ENCODE measurements at regions not wholly inside any gene's neighbourhood (a gene's known extent, or its start where the extent isn't known, plus 50 kb on each side); places are given as distances from the start of the nearest gene placed in this dataset.

DNA sequence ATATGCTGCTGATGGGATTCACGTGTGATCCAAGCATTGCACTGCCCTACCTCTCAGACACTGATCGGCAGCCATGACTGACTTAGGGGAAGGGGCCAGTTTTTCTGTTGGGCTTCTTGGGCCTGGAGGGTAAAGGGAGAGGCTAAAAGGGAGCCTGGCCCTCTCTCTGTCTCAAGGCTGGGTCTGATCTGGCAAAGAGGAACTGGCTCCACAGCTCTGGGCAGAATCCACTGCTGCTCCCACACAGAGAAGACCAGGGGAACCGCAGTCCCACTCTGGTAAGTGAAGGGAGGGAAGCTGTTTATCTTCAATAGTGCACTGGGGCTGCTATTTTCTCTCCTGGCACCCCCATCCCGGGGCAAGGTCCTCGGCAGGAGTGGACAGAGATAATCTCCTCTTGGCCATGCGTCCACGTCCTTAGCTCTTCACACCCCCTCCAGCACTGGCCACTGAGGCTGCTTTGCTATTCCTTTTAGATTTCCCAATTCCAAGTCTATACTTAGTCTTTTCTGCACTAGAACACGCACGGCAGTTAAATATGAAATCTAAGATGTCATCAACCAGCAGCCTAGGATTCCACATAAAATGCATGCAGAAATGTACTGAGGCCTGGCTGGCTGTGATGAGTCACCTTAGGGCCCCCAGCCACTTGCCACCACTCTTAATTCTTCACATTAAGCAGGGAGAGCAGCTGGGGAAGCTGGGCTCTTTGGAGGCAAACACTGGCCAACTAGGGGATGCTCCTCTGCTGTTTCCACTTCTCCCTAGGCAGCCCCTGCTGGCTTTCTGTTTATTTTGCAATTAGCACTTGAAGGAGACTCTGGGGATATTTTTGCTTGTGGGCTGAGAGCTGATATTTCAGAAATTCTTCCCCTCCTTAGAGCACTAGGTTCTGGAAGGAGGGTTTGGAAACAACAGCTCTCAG lies 87.8 kb upstream of the ARMC2 start:
- H3K4me3 ChIP-seq (ENCODE audit: control insufficient read depth, low read depth, low read length) = no peak overlapping the region
- DNase-seq (ENCODE audit: low read depth) = peak; percentile 44
- TF ChIP-seq, protein P1, sequence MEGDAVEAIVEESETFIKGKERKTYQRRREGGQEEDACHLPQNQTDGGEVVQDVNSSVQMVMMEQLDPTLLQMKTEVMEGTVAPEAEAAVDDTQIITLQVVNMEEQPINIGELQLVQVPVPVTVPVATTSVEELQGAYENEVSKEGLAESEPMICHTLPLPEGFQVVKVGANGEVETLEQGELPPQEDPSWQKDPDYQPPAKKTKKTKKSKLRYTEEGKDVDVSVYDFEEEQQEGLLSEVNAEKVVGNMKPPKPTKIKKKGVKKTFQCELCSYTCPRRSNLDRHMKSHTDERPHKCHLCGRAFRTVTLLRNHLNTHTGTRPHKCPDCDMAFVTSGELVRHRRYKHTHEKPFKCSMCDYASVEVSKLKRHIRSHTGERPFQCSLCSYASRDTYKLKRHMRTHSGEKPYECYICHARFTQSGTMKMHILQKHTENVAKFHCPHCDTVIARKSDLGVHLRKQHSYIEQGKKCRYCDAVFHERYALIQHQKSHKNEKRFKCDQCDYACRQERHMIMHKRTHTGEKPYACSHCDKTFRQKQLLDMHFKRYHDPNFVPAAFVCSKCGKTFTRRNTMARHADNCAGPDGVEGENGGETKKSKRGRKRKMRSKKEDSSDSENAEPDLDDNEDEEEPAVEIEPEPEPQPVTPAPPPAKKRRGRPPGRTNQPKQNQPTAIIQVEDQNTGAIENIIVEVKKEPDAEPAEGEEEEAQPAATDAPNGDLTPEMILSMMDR (conservative IDR thresholded peaks at IDR 0.05; ENCODE audit: control insufficient read depth, insufficient read depth, low read depth, low read length) = no peak

DNA sequence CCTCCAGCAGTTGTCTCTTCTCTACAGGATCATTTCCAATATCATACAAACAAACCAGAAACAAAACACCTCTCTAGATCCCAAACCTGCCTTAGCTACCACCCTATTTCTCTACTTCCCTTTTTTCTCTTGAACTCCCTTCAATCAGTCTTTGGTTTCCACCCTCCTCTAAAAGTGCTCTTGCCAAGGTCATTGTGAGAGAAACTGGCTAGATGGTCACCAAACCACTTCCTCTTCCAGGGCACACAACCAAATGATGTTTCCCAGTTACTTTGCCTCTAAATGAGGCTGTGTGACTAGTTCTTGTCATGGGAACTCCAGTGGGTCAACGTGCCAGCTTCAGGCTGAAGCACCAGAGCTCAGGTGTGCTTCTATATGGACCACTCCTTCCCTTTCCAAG lies 85.8 kb upstream of the ARMC2 start:
- TF ChIP-seq, protein P1 (conservative IDR thresholded peaks at IDR 0.05; ENCODE audit: control insufficient read depth, insufficient read depth, low read depth, low read length) = no peak
- no peak for DNase-seq (ENCODE audit: low read depth)
- H3K4me3 ChIP-seq (ENCODE audit: control insufficient read depth, low read depth, low read length) = no peak overlapping the region

- TF ChIP-seq, protein P1 (conservative IDR thresholded peaks at IDR 0.05; ENCODE audit: control insufficient read depth, insufficient read depth, low read depth, low read length) = no peak
- H3K4me3 ChIP-seq (ENCODE audit: control insufficient read depth, low read depth, low read length) = no peak overlapping the region
- DNase-seq (ENCODE audit: low read depth) = no peak
Observed at GRCh38 chr6:108763931-108764579, 84.2 kb upstream of the ARMC2 start.

- no peak for DNase-seq (ENCODE audit: low read depth)
- no peak overlapping the region for H3K4me3 ChIP-seq (ENCODE audit: control insufficient read depth, low read depth, low read length)
- TF ChIP-seq, protein P1 (conservative IDR thresholded peaks at IDR 0.05; ENCODE audit: control insufficient read depth, insufficient read depth, low read depth, low read length) = no peak
Observed at GRCh38 chr6:108764580-108764950, 83.7 kb upstream of the ARMC2 start.

DNA sequence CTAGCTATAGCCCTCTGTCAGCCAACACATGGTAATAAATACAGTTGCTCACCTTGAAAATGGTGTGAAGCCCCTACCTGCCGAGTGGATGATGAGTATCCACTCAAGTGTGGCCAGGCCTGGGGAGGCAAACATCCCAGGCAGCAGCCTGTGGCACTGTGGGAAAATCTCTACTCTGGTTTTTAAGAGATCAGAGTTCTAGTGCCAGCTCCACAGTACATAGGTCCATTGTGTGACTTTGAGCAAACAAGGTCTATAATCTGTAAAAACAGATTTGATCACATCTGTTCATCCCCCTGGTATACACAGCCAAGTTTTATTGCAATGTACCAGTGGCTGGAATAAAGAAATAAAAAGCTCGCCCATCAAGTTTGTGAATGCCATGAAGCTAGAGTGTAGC lies 82.7 kb upstream of the ARMC2 start:
- TF ChIP-seq, protein P1 (conservative IDR thresholded peaks at IDR 0.05; ENCODE audit: control insufficient read depth, insufficient read depth, low read depth, low read length) = no peak
- no peak for DNase-seq (ENCODE audit: low read depth)
- no peak overlapping the region for H3K4me3 ChIP-seq (ENCODE audit: control insufficient read depth, low read depth, low read length)

DNA sequence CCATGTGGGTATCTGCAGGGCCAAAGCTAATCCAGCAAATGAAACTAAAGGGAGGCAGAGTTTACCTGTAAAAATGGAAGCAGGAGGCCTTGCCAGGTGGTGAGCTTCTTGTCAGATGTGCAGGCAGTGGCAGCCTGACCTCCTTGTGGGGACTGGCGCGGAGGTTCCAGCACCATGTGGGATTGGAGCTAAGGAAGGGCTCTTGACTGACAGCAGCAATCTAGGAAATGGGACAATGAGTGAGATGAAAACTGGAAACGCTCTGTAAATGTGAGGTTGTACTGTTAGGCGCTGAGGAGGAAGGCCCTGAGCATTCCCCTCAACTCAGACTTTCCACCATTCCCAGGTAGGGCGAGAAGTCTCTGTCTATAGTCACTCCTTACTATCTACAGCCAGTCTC lies 81.8 kb upstream of the ARMC2 start:
- TF ChIP-seq, protein P1 (conservative IDR thresholded peaks at IDR 0.05; ENCODE audit: control insufficient read depth, insufficient read depth, low read depth, low read length) = no peak
- no peak overlapping the region for H3K4me3 ChIP-seq (ENCODE audit: control insufficient read depth, low read depth, low read length)
- no peak for DNase-seq (ENCODE audit: low read depth)

Measured in fibroblast of mammary gland (primary cell).